Caki2 (cell line): ENCODE measurements at regions not wholly inside any gene's neighbourhood (a gene's known extent, or its start where the extent isn't known, plus 50 kb on each side); places are given as distances from the start of the nearest gene placed in this dataset.

Experiments used
- DNase-seq: peaks from one replicate; pipeline ENCODE4 v3.0.0-alpha.2; 2015; ENCODE audit warnings: low read depth
- in situ Hi-C: cut with HindIII; loops from 2 replicates; pipeline ENCODE4 v1.10.0; 2016; ENCODE audit warnings: low sequenced_read_pairs, low pct_unique_long_range_greater_than_20kb, mixed read lengths

DNA sequence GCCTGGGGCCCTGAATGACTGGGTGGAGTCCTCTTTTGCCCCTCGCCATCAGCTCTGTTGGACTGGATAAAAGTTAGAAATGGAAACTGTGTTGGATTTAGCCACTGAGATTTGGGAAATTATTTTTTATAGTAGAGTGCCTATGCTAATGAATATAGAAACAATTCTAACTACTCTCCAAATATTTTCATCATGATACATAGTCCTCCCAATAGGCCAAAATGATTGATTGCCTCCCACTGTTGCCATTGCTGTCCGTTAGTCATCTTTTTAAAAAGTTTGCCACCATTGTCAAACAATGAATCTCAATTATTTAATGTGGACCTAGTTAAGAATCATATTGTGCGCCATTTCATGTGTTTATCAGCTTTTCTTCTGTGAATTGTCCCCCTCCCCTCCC, 417.0 kb downstream of the GALR1 start:
- in situ Hi-C loops, result no loop called here
- DNase-seq, result no peak

DNA sequence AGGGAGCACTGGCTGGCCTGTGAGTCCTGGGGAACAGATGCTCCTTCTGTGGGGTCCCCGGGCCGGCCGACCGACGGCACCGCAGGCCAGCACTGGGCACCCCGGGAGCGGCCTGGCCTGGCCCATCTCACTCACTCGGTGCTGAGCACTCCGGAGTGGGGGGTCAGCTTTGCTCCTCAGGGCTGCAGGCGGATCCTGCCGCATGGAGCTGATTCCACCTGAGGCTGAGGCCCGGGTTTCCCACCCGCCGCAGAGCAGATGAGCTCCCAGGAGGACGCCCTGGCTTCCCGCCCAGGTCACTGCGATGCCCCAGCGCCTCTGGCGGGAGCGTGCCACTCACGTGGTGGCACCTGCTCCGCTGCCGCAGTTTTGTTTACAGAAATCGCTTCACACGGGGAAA, 418.6 kb downstream of the GALR1 start:
- in situ Hi-C loops, result no loop called here

DNA sequence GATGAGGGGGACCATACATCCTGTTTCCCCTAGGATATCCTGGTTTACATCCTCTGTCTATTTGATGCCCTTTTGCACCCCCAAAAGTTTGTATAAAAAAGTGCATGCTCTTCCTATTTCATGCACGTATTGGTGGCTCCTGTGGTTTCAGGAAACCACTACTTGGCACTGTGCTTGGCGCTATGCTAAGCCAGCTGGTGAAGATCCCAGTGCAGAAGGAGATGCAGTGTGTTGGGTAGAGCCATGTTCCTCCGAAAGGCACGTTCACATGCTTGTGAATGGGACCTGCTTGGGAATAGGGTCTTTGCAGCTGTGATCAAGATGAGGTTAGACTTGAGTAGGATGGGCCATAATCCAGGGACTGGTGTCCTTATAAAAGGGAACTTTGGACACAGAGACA, 419.7 kb downstream of the GALR1 start:
- in situ Hi-C loops, result no loop called here
- no peak for DNase-seq

More for the DNA sequence above, 418.6 kb downstream of the GALR1 start:
- DNase-seq, result no peak

DNA sequence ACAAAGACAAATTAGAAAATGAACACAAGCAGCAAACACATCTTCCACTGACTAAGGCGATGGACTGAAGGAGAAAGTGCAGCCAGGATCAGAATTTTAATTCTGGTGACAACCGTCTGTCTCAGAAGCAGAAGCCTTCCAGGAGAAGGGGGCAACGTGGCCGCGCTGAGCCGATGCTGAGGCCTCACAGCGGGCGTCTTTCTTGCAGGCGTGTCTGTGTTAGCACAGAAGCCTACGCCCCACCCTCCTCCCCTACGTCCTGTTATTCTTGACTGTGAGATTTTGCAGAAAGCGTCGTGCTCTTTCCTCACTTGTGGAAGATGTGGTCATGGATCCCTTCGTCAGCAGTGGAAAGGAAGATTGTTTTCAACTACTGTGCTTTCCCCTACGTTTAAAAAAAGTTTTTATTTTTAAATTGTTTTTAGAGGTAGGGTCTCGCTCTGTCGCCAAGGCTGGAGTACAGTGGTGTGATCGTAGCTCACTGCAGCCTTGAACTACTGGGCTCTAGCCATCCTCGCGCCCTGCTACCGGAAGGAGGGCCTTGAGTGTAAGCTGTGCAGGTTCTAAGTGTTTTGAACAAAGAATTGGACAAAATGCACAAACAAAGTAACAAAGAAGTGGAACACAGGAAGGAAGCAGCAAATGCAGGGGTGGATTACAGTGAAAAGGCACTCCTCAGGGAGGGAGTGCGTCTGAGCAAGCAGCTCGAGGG, 422.0 kb downstream of the GALR1 start:
- no peak for DNase-seq
- in situ Hi-C loops, result no loop called here

DNA sequence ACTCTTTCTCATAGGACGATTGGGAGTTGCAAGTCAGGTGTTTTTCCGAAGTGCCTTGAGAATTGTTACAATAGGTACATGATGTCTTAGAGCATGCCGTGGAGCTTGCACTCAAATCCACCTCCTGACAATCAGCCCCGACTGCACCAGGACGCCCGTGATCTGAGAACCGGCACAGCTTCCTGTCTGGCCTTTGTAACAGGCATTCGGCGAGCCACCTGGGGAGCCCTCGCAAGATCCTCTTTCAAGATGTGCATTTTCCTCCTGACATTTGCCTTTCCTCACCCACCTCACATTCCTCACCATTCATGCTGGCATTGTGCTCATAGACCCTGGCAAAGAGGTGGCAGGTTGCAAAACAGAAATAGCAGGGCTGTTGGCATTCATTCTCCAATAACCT, 427.3 kb downstream of the GALR1 start:
- no peak for DNase-seq
- in situ Hi-C loops, result no loop called here

DNA sequence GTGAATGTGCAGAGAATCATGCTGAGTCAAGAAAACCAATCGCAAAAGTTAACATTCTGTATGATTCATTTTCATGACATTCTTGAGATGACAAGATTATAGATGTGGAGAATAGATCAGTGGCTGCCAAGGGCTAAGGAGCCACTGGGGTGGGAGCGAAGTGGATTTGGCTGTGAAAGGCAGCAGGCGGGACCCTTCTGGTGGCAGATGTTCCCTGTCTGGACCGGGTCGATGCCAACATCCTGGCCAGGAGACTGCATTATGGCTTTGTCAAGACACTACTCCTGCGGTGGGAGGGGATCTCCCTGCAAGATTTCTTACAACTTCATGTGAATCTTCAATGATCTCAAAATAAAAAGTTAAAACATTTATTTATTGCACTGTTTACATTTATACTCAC, 427.9 kb downstream of the GALR1 start:
- DNase-seq, result no peak
- in situ Hi-C loops, result no loop called here

DNA sequence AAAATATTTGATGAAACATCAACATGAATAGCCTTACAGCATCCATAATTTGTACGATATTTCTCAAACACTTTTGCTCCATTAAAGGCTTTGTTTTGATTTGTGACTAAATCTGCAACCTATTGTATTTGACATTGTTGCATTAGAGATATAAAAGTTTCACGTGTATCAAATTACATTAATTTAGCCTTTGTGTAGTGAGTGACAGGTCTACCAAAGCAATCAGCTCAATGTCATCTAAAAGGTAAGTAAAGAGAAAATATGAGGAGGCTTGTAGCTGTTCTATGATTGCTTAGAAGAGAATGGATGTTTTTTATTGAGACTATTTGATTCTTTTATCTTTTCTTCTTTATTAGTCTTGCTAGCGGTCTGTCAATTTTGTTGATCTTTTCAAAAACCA, 430.2 kb downstream of the GALR1 start:
- in situ Hi-C loops, result no loop called here
- no peak for DNase-seq

DNA sequence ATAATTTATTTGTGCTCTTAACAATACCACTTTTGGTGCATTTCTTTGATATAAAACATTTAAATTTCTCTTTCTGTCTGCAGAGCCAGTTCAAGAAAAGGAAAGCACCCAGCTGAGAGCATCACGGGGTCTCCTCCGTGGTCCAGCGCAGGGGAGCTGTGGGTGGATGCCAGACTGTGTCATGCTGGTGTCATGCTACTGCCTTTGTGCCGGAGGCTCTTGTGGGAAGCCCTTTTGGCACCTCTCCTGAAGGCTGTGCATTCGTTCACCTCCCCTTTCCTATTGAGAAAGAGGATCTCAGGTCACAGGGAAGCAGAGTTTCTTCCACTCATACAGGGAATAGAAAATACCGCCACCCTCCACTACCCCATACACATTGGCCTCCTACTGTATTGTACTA, 450.4 kb downstream of the GALR1 start:
- no peak for DNase-seq
- in situ Hi-C loops, result no loop called here

DNA sequence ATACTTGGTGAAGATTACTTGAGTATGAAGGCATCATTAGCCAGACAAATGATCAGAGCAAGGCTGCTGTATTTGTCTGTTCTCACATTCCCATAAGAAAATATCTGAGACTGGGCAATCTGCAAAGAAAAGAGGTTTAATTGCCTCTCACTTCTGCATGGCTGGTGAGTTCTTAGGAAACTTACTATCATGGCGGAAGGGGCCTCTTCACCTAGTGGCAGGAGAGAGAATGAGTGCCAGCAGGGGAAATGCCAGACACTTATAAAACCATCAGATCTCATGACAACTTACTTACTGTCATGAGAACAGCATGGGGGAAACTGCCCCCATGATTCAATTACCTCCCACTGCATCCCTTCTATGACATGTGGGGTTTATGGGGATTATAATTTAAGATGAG, 452.3 kb downstream of the GALR1 start:
- no peak for DNase-seq
- in situ Hi-C loops, result no loop called here

DNA sequence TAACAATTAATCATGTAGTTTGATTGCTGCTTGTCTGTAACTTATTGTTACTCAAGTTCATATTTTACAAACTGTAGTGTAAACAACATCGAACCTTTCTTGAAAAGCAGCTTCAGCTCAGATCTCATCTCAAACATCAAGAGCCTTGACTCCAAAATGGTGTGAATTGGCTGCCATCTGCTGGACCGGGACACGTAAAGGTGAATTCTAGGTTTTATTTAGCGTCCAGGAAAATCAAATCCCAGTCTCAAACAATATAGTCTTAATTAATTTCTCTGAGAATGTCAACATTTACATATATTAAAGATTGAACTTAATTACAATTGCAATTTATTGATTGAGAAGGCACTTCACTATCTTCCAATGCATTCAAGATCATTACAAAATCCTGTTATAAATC, 453.0 kb downstream of the GALR1 start:
- in situ Hi-C loops, result no loop called here
- no peak for DNase-seq

DNA sequence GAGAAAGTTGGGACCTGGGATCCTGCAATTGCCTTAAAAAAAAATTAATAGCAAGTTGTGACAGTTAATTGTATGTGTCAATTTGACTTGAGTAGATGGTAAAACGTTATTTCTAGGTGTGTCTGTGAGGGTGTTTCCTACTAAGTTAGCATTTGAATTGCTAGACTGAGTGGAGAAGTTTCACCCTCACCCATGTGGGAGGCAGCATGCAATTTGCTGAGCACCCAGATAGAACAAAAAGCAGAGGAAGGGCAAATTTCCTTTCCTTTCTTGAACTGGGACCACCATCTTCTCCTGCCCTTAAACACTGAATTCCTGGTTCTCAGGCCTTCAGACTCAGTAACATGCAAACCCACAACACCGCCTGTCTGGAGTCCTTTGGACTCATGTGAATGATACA, 455.7 kb downstream of the GALR1 start:
- in situ Hi-C loops, result no loop called here
- no peak for DNase-seq

DNA sequence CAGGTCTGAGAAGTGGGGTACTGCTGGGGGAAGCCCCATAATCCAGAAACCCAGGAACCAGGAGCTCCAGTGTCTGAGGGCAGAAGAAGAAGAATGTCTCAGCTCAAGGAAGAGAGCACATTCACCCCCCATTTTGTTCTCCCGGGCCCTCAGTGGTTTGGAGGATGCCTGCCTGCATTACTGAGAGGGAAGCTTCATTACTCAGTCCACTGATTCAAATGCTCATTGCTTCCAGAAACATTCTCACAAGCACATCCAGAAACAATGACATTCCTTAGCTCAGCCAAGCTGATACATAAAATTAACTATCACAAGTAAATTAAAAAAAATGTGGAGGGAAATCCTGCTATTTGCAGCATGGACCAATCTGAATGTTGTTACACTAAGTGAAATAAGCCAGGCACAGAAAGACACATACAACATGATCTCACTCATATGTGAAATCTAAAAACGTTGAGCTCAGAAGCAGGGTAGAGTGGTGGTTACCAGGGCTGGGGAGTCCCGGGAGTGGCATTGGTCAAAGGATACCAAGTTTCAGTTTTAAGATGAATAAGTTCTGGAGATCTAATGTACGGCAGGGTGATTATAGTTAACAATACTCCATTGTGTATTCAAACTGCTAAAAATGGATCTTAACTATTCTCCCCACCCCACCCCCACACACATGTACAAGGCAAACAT, 459.3 kb downstream of the GALR1 start:
- in situ Hi-C loops, result no loop called here

DNA sequence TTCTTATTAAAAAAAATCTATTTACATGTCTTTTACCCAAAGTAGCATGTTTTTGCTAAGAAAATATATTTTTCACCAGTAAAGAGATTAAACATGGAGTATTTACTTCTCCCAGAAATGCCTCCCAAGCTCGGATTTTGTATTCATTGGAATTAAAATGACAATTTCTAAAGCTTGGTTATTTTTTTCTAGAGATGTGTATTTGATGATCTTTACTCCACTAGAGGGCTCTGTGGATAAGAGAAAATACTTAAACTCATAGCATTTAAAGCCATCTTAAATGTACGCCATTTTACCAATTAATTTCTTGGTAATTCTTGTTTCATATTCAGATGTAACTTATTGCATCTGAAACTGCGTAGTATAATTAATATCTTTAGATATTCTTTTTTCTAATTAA, 461.4 kb downstream of the GALR1 start:
- no peak for DNase-seq
- in situ Hi-C loops, result no loop called here

More for the DNA sequence above, 459.3 kb downstream of the GALR1 start:
- no peak for DNase-seq

DNA sequence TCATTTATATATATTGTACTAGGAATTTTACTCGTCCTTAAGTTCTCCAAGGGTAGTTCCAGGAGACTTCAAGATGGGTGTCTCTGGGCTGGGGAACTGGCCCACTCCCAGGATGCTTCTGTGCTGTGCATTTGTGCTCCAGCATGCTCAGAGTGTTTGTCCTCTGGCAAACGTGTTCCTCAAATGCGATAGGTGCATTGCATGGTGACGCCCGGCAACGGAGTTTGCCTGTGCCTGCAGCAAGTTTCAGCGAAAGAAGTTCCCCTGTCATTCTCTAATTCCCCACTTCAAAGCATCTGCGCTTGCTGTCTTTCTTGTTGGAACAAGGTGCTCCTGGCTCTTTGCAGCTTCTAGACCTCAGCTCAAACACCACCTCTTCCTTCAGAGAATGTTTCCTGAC, 465.1 kb downstream of the GALR1 start:
- in situ Hi-C loops, result no loop called here

DNA sequence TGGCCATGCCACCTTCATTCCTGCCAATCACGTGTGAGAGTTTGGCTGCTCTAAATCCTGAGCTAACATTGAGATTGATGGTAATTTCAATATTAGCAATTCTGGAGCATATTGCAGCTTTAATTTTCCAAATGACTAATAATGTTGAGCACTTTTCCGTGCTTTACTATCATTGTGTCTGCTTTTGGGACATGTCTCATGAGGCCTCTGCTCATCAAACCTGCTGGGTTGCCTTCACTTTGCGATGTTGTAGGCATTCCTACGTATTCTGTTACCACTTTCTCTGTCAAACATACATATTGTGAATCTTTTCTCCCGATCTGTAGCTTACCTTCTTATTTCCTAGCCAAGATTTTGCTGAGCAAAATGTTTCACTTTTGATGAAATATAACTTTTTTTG, 466.6 kb downstream of the GALR1 start:
- no peak for DNase-seq
- in situ Hi-C loops, result no loop called here

More for the DNA sequence above, 465.1 kb downstream of the GALR1 start:
- no peak for DNase-seq

DNA sequence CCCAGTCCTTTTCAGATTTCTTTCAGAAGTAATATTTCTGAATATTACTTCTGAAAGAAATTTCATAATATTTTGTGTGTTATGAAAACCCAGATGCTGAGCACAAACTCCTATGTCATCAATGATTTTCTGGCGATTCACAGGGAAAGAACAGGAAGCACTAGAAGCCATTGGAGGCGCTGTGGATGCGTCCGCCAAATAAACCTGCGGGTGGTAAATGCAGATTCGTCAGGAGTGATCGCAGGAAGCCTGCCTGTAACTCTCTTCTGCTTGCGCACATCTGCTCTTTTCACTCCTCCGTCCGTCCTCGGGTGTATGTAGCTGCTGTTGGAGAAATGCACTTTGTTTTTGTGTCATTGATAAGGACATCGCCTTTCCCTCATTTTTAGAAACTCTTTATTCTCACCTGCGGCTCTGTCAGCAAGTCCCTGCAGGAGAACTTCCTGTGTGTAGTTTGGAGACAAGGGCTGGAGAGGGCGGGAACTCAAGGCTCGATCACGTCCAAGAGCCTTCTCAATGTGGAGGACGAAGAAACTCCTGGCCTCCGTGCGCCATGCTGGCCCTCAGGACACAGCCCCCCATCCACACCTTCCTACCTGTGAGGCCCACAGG, 483.8 kb downstream of the GALR1 start:
- DNase-seq, result no peak

DNA sequence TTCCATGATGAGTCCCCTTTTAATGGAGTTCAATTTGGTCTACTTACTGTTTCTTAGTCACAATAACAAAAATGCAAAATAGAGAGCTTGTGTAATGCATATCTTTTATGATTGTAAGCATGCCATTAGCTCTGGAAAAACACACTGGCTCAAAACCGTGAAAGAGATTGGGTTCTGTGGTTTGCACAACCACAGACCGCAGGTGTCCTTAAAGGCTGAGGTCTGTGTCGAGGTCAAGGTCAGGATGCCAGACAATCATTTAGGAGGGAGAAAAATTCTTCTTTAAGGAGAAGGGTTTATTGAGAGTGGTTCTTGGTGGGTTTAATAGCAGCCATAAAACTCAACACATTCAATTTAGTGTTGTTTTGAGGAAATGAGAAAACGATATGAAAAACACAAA, 487.2 kb downstream of the GALR1 start:
- DNase-seq, result no peak
- in situ Hi-C loops, result no loop called here

More for the DNA sequence above, 483.8 kb downstream of the GALR1 start:
- in situ Hi-C loops, result no loop called here

DNA sequence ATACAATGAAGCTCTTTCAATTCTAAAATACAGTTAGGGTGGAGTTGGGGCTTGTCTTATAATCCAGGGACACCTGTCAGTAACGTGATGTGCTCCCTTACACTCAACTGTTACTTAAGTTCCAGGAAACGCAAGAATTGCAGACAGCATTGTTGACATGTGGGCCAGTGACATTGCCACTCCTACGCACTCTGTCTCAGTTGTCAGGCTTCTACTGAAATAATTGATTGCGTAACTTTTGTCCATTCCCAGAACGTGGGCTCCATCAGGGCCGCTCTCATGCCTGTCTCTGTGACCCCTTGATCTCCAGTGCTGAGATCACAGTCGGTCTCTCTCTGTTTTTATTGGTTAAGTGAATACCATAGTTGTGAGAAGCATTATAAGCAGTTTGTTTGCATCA, 487.8 kb downstream of the GALR1 start:
- in situ Hi-C loops, result no loop called here
- DNase-seq, result no peak

DNA sequence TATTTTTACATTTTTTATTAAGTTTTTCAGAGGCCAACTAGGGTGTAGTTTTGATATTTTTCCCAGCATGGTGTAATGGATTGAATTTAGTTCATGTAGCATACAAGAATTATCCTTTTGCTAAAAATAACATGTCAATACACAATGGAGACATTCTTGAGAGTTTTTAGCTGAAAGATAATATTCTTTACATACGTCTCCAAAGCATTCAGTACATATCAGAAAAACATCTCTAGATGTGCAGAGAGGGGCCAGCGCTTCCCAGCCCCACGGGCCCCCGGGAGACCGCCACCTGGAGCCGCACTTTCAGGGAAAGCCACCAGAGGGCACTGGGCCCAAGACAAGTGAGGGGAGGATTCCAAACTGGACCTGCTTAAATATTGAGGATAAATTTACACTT, 499.4 kb downstream of the GALR1 start:
- no peak for DNase-seq

DNA sequence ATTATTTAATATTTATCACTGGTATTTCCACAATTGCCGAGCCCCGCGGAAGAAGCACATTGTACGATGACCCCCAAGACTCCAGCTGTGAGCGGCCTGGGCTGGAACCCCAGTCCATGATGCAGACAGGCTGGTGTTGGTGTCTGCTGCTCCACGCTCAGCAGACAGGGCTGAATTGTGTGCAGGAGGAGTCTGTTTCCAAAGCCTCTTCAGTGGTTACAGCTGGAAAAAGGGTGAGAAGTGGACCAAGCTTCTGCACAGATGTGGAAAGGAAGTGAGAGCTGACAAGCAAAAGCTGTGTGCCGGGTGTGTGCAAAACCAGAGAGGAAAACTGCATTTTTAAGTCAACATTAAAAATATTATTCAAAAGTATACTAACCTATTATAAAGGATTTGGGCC, 500.4 kb downstream of the GALR1 start:
- in situ Hi-C loops, result no loop called here
- DNase-seq, result no peak

More for the DNA sequence above, 499.4 kb downstream of the GALR1 start:
- in situ Hi-C loops, result no loop called here
